Fibroblast of peridontal ligament (primary cell): ENCODE measurements at regions not wholly inside any gene's neighbourhood (a gene's known extent, or its start where the extent isn't known, plus 50 kb on each side); places are given as distances from the start of the nearest gene placed in this dataset.
"Not testable (repeated sequence)": the region's sequence is repeated elsewhere in the genome, so short reads cannot be mapped to it uniquely, and the experiment has no call there.

Experiments
- DNase-seq: peaks from one replicate; pipeline ENCODE4 v3.0.0-alpha.2; 2010; ENCODE audit errors: extremely low read depth

DNA sequence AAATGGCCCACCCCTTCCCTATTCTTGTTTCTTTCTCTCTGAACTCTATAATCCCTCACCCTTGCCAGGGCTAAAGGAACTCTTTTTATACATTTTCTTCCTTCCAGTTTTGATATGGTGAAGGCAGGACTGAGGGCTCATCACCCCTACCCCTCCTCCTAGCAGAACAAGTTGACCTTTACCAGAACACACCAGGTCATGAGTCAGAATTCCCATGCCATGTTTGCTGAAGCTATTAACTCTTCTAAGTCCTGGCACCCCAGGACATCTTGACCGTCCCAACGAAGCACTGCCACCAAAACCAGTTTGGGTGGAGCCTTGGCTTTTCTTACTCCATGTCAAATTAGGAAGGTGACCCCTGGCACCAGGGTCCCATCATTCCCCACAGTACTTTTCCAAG lies 57.5 kb upstream of the DYNLT3 start:
- no peak for DNase-seq

DNA sequence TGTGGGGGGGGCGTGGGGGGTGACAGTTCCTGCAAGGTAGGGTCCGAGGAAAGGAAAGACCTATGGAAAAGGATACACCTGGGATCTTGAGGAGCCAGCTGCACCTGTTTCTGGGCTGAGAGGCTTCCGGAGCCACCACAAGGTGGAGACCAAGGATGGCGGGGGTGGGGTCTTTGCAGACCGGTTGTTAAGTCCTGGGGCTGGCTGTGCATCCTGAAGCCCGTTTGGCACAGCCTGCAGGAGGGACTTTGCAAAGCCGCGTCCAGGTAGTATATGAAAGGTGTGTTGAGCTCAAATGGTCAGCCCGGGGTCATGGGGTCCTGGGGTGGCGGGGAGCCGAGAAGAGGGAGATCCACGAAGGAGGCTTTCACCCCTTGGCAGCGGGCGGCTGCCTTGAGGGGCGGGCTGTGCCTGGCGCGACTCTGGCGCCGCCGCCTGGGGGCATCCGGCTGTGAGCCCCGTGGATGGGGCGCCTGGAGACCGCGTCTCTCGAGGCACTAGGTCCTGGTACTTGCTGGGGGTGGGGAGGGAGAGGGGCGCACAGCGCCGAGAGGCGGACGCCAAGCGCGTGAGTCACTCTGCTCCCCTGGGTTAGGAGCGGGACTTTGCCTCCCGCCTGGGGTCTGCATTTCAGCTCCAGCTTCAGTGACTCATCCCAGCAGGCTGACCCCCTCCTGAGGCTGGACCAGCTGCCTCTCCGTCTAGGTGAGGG lies 58.2 kb upstream of the DYNLT3 start:
- DNase-seq, result peak; percentile 6

- DNase-seq, result no peak
These were observed 59.0 kb upstream of the DYNLT3 start for GRCh38 chrX:37906357-37906756.

GRCh38 chrX:37910186-37910585 lies 62.8 kb upstream of the DYNLT3 start:
- no peak for DNase-seq

- no peak for DNase-seq
These were observed 64.9 kb upstream of the DYNLT3 start for GRCh38 chrX:37912304-37912703.

- DNase-seq, result no peak
These were observed 65.4 kb upstream of the DYNLT3 start for GRCh38 chrX:37912777-37913176.

DNA sequence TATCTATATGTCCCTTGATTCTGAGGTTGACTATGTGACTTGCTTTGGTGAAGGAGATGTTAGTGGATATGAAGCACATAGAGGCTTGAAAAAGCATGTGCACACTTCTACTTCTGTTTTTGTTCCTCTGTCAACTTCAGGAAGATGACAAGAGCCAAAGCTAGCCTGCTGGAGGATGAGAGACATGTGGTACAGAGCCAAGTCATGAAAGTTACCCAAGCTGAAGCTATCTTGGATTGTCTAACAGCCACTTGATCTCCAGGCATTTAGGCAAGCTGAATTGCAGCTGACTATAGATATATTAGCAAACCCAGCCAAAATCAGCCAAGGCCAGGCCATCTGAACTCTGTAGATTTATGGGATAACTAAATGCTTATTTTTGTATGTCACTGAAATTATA lies 70.8 kb upstream of the DYNLT3 start:
- no peak for DNase-seq

- DNase-seq, result no peak
These were observed 71.3 kb upstream of the DYNLT3 start for GRCh38 chrX:37918703-37919102.

DNA sequence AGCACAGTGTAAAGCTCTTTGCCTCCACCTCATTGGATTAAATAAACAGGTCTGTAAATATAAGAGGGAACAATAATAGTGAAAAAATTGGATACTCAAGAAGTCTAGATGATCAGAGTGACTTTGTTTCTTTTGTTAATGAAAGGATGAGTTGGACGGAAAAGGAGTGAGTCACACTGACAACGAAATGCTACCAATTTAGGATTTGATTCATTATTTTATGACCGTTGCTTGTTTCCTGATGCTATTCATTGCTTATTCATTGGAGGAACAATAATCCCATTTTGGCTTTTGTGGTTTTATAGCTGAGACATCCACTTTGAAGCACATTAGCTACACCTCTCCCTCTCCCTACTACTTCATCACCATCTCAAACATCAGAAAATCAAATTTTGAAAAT lies 74.4 kb upstream of the DYNLT3 start:
- DNase-seq, result peak; percentile 42

DNA sequence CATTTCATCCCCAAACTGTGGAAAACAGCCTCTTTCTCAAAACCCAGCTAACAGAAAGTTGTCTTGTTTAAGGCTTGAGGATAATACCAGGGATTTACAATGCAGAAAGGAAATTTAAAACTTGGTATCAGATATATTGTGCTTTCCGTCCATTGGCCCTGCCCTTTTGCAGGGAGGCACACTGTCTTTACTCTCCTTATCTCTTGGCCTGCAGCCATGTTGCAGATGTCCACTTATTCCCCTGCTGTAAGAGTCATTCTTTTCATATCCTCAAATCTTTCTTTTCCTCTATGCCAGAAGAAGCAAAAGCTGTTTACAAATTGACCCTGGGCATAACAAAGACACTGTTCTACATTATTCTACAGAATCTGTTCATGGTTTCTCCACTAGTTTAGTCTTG lies 75.6 kb upstream of the DYNLT3 start:
- no peak for DNase-seq

DNA sequence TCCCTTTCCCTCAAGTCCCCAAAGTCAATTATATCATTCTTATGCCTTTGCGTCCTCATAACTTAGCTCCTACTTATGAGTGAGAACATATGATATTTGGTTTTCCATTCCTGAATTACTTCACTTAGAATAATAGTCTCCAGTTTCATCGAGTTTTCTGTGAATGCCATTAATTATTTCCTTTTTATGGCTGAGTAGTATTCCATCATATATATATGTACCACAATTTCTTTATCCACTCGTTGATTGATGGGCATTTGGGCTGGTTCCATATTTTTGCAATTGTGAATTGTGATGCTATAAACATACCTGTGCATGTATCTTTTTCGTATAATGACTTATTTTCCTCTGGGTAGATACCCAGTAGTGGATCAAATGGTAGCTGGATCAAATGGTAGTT lies 78.4 kb upstream of the DYNLT3 start:
- not testable (repeated sequence) for DNase-seq

GRCh38 chrX:37926700-37927099 lies 79.3 kb upstream of the DYNLT3 start:
- DNase-seq, result peak; percentile 65

DNA sequence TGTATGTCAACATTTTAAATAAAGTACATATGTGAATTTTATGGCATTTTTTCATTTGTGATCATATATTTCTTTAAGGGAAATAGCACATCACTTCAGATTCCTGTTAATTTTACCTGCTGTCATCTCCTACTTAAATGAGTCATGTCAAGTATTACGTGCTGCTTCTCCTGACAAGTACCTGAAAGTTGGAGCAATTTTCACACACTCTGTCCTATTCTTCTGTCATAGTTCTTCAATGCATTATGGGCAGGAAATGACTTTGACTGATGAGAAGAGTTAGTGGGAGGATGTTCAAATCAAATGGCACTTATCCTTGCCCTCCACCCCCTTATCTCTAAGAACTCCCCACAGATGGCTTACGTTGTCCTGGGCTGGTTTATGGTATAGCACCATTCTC lies 64.2 kb upstream of the SYTL5 start:
- DNase-seq, result no peak

- DNase-seq, result no peak
These were observed 62.6 kb upstream of the SYTL5 start for GRCh38 chrX:37943554-37944344.

DNA sequence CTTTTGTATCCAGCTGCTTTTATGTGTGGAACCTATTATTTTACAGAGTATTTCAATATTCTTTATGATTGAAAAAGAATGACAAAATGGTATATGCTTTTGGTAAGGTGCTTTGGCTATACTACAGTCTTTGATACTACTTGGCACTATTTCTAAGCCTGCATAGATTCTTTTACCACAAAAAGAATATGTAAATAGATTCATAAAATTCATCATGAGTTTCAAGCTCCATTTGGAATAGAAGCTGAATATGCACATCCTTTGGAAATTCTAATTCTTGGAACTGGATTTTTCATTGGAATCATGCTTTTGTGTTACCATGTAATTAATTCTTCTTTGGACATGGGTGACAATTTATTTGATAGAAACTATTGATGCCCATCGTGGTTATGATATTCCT lies 60.2 kb upstream of the SYTL5 start:
- no peak for DNase-seq

GRCh38 chrX:37955273-37955672 lies 51.1 kb upstream of the SYTL5 start:
- peak; percentile 28 for DNase-seq

GRCh38 chrX:37956223-37956622 lies 50.1 kb upstream of the SYTL5 start:
- no peak for DNase-seq
